SK-N-SH treated with all-trans-retinoic acid at 6 μM for 48 hours (cell line): ENCODE measurements at regions not wholly inside any gene's neighbourhood (a gene's known extent, or its start where the extent isn't known, plus 50 kb on each side); places are given as distances from the start of the nearest gene placed in this dataset.

Experiments
- ATAC-seq: fragments of 200-7000 bp; cut with Tn5 transposase; 3 replicates; pipeline ENCODE4 v1.9.1; 2020; ENCODE audit warnings: mild to moderate bottlenecking, moderate library complexity
- ARNTL ChIP-seq: fragments of 450-650 bp; formaldehyde crosslinking; IDR thresholded peaks from 2 replicates; pipeline ENCODE4 v1.5.0; 2020; ENCODE audit warnings: low read depth, mild to moderate bottlenecking, moderate library complexity, borderline replicate concordance
- CSDC2 ChIP-seq: fragments of 250-450 bp; sonication (Bioruptor Pico); IDR thresholded peaks from 2 replicates; pipeline ENCODE4 v1.5.0; 2020; ENCODE audit warnings: mild to moderate bottlenecking, moderate library complexity
- GLIS3 ChIP-seq: fragments of 250-450 bp; sonication (Bioruptor Pico); IDR thresholded peaks from 2 replicates; pipeline ENCODE4 v1.5.0; 2020; ENCODE audit warnings: mild to moderate bottlenecking, moderate library complexity
- ISL1 ChIP-seq: fragments of 250-450 bp; sonication (Bioruptor Pico); IDR thresholded peaks from 2 replicates; pipeline ENCODE4 v2.1.2; 2022; ENCODE audit warnings: mild to moderate bottlenecking, moderate library complexity
- PATZ1 ChIP-seq: fragments of 250-450 bp; sonication (Bioruptor Pico); IDR thresholded peaks from 2 replicates; pipeline ENCODE4 v1.8.0; 2020; ENCODE audit warnings: mild to moderate bottlenecking, moderate library complexity, borderline replicate concordance
- POU6F1 ChIP-seq: fragments of 250-450 bp; sonication (Bioruptor Pico); IDR thresholded peaks from 2 replicates; pipeline ENCODE4 v1.8.0; 2021; ENCODE audit warnings: low read depth, mild to moderate bottlenecking, moderate library complexity, borderline replicate concordance
- PPARA ChIP-seq: fragments of 250-450 bp; sonication (Bioruptor Pico); IDR thresholded peaks from 2 replicates; pipeline ENCODE4 v1.5.0; 2020; ENCODE audit warnings: mild to moderate bottlenecking, borderline replicate concordance
- TCF4 ChIP-seq: fragments of 250-450 bp; sonication (Bioruptor Pico); IDR thresholded peaks from 2 replicates; pipeline ENCODE4 v1.8.0; 2021; ENCODE audit warnings: mild to moderate bottlenecking, moderate library complexity, borderline replicate concordance
- TOX ChIP-seq: fragments of 250-450 bp; sonication (Bioruptor Pico); IDR thresholded peaks from 2 replicates; pipeline ENCODE4 v1.8.0; 2021; ENCODE audit warnings: mild to moderate bottlenecking, moderate library complexity, borderline replicate concordance
- TSHZ2 ChIP-seq: fragments of 250-450 bp; sonication (Bioruptor Pico); IDR thresholded peaks from 2 replicates; pipeline ENCODE4 v1.5.0; 2020; ENCODE audit warnings: mild to moderate bottlenecking, moderate library complexity
- ZC3H10 ChIP-seq: fragments of 250-450 bp; sonication (Bioruptor Pico); IDR thresholded peaks from 2 replicates; pipeline ENCODE4 v1.5.1; 2021; ENCODE audit warnings: mild to moderate bottlenecking, moderate library complexity
- ZFP30 ChIP-seq: fragments of 450-650 bp; formaldehyde crosslinking; IDR thresholded peaks from 2 replicates; pipeline ENCODE4 v1.5.0; 2022; ENCODE audit warnings: mild to moderate bottlenecking, moderate library complexity
- ZNF565 ChIP-seq: fragments of 450-650 bp; formaldehyde crosslinking; conservative IDR thresholded peaks from 2 replicates; pipeline ENCODE4 v1.5.0; 2020; ENCODE audit warnings: low read depth, mild to moderate bottlenecking, moderate library complexity
- ZNF70 ChIP-seq: fragments of 450-650 bp; formaldehyde crosslinking; IDR thresholded peaks from 2 replicates; pipeline ENCODE4 v1.5.0; 2020; ENCODE audit warnings: mild to moderate bottlenecking, moderate library complexity
- TF ChIP-seq, protein P1 (sequence below): fragments of 250-450 bp; sonication (Bioruptor Pico); IDR thresholded peaks from 2 replicates; pipeline ENCODE4 v1.5.1; 2020; ENCODE audit warnings: low read depth, mild to moderate bottlenecking, moderate library complexity

GRCh38 chr12:59890896-59891579 is 295.2 kb downstream of the SLC16A7 start:
- ATAC-seq = no peak
- TF ChIP-seq ISL1 (CRISPR knock-in tag) = no peak
- no peak for TF ChIP-seq GLIS3
- TF ChIP-seq TCF4 (CRISPR knock-in tag) = no peak
- no peak for TF ChIP-seq ZNF70 (CRISPR knock-in tag)
- no peak for TF ChIP-seq POU6F1 (CRISPR knock-in tag)

- ATAC-seq = no peak
These were observed 299.4 kb downstream of the SLC16A7 start for GRCh38 chr12:59895166-59895775.

More at GRCh38 chr12:59895166-59895775, 299.4 kb downstream of the SLC16A7 start:
- TF ChIP-seq CSDC2 (CRISPR knock-in tag) (no peak), POU6F1 (CRISPR knock-in tag) (no peak), TSHZ2 (no peak), PPARA (CRISPR knock-in tag) (no peak), ARNTL (no peak), TCF4 (CRISPR knock-in tag) (no peak), ZC3H10 (CRISPR knock-in tag) (no peak), ZNF565 (CRISPR knock-in tag) (no peak), ZFP30 (no peak), ISL1 (CRISPR knock-in tag) (no peak), PATZ1 (CRISPR knock-in tag) (no peak), TOX (no peak)
- TF ChIP-seq, protein P1, sequence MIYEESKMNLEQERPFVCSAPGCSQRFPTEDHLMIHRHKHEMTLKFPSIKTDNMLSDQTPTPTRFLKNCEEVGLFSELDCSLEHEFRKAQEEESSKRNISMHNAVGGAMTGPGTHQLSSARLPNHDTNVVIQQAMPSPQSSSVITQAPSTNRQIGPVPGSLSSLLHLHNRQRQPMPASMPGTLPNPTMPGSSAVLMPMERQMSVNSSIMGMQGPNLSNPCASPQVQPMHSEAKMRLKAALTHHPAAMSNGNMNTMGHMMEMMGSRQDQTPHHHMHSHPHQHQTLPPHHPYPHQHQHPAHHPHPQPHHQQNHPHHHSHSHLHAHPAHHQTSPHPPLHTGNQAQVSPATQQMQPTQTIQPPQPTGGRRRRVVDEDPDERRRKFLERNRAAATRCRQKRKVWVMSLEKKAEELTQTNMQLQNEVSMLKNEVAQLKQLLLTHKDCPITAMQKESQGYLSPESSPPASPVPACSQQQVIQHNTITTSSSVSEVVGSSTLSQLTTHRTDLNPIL (CRISPR knock-in tag) = no peak
